ENCODE measurements at regions not wholly inside any gene's neighbourhood (a gene's known extent, or its start where the extent isn't known, plus 50 kb on each side); places are given as distances from the start of the nearest gene placed in this dataset.

DNA sequence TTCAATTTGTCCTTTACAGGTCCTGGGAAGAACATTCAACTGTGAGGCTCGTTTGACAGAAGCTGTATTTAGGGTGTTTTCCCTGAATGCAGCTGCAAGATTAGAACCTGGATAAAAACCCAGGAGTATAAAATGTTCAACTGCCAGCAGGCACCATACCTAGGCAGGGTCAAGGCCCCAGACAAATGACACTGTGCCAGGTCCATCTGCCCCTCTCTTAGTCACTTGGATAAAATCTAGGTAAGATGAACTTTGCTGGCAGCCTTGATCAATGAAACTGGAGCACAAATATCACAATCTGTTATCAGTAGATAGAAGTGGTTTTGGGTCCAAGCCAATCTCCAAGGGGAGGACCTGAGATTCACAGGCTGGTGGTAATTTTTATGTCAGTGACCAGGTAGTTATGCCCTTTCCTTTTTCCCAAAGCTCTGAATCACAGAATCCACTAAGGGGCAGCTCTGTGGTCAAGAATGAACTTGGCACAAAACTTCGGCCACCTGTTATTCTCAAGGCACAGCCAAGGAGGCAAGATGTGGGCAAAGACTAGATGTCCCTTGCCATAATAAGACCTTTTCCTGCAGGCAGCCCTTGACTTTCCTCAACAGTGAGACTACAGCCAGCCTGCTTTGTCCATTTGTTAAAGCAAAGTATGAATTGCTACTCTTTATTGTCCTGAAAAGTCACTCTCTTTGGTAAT, 501.0 kb downstream of the PPARGC1A start:
- H3K9me3 ChIP-seq, result no peaks in the 10 kb centered on the region
- Mint-ChIP-seq H3K36me3 (no peaks in the 10 kb centered on the region), H3K27me3 (peaks cover 0 to 4% of the 10 kb centered on the region in 2 donors), H3K4me1 (no peaks in the 10 kb centered on the region), H3K27ac (no peak overlapping the region), H3K4me3 (no peak overlapping the region), H3K9me3 (peaks cover under 1 to 11% (median 5%) of the 10 kb centered on the region in 3 donors)
- H3K36me3 ChIP-seq (ENCODE audit: control insufficient read depth in 2 of 2, extremely low read depth in 1 of 2, insufficient read depth in 1 of 2, low read length in 1 of 2), result no peaks in the 10 kb centered on the region
- no peak for ATAC-seq (replicated peaks in 1 of 4)
- H3K27ac ChIP-seq (ENCODE audit: low read length), result no peak overlapping the region
- ChIA-PET CTCF (no interaction called here), POLR2A (no interaction called here)
- H3K4me3 ChIP-seq (ENCODE audit: control insufficient read depth in 1 of 2, extremely low read depth in 1 of 2, low read length in 1 of 2), result no peak overlapping the region
- no peaks in the 10 kb centered on the region for H3K4me1 ChIP-seq (ENCODE audit: control insufficient read depth in 1 of 2, extremely low read depth in 1 of 2, insufficient read depth in 2 of 2, low read length in 2 of 2)
- H3K27me3 ChIP-seq (replicated peaks in 1 of 2; ENCODE audit: control insufficient read depth in 2 of 2, extremely low read depth in 1 of 2, insufficient read depth in 2 of 2, low read length in 1 of 2), result no peaks in the 10 kb centered on the region
- DNase-seq, result no peak
- 56% methylated on average over 1 of the region's 2 CpGs for WGBS (ENCODE audit: insufficient coverage)

DNA sequence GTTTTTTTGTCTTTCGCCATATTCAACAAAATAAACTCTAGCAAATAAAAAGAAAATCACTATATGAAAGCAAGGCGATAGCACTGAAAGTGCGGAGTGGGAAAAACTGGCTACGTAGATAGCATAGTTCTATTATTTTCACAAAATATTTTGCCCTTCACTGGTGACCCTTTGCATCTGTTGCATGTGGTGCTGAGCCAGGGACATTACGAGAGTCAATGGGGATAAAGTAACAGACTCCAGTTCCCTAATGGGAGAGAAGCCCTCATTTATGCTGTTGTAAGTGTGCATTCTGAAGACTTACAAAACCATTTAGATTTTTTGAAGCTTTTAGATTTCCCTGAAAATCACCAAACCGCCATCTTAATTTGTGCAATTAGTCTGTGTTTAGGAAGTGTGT, 501.6 kb downstream of the PPARGC1A start:
- Histone ChIP-seq H3K4me1 (ENCODE audit: control insufficient read depth in 1 of 2, extremely low read depth in 1 of 2, insufficient read depth in 2 of 2, low read length in 2 of 2) (no peaks in the 10 kb centered on the region), H3K36me3 (ENCODE audit: control insufficient read depth in 2 of 2, extremely low read depth in 1 of 2, insufficient read depth in 1 of 2, low read length in 1 of 2) (no peaks in the 10 kb centered on the region), H3K4me3 (ENCODE audit: control insufficient read depth in 1 of 2, extremely low read depth in 1 of 2, low read length in 1 of 2) (no peak overlapping the region), H3K27me3 (replicated peaks in 1 of 2; ENCODE audit: control insufficient read depth in 2 of 2, extremely low read depth in 1 of 2, insufficient read depth in 2 of 2, low read length in 1 of 2) (no peaks in the 10 kb centered on the region), H3K27ac (ENCODE audit: low read length) (no peak overlapping the region), H3K9me3 (no peaks in the 10 kb centered on the region)
- no peak overlapping the region for H3K4me3 Mint-ChIP-seq
- H3K36me3 Mint-ChIP-seq, result no peaks in the 10 kb centered on the region
- ChIA-PET CTCF (no interaction called here), POLR2A (no interaction called here)
- peaks cover 0 to 11% (median 4%) of the 10 kb centered on the region in 3 donors for H3K9me3 Mint-ChIP-seq
- H3K27ac Mint-ChIP-seq, result no peak overlapping the region
- H3K4me1 Mint-ChIP-seq, result no peaks in the 10 kb centered on the region
- ATAC-seq (replicated peaks in 1 of 4) (no peak), DNase-seq (no peak)
- H3K27me3 Mint-ChIP-seq, result peaks cover 0 to 4% of the 10 kb centered on the region in 2 donors
- no CpG with 5 or more reads among the region's 6 CpGs for WGBS (ENCODE audit: insufficient coverage)

DNA sequence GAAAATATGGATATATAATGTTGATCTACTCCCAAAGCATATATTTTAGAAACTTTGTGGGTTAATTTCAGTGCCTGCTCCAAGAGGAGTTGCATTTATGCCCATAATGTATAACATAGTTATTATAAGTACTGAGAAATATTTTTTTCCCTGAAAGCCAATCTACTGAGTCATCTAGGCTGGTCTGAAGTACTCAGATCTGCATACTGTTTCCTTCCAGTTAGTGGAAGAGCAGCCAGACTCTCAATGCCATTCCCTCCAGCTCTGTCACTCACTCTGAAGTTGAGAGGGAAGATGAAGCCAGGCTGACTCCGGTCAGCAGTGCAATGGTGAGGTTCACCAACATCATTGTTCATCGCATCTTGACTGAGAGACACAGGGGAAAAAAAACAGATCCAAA, 505.1 kb downstream of the PPARGC1A start:
- Histone ChIP-seq H3K27me3 (replicated peaks in 1 of 2; ENCODE audit: control insufficient read depth in 2 of 2, extremely low read depth in 1 of 2, insufficient read depth in 2 of 2, low read length in 1 of 2) (no peaks in the 10 kb centered on the region), H3K36me3 (ENCODE audit: control insufficient read depth in 2 of 2, extremely low read depth in 1 of 2, insufficient read depth in 1 of 2, low read length in 1 of 2) (no peaks in the 10 kb centered on the region), H3K4me3 (ENCODE audit: control insufficient read depth in 1 of 2, extremely low read depth in 1 of 2, low read length in 1 of 2) (no peak overlapping the region), H3K4me1 (ENCODE audit: control insufficient read depth in 1 of 2, extremely low read depth in 1 of 2, insufficient read depth in 2 of 2, low read length in 2 of 2) (no peaks in the 10 kb centered on the region), H3K9me3 (no peaks in the 10 kb centered on the region), H3K27ac (ENCODE audit: low read length) (no peak overlapping the region)
- Mint-ChIP-seq H3K27ac (no peak overlapping the region), H3K4me3 (no peak overlapping the region), H3K4me1 (no peaks in the 10 kb centered on the region), H3K27me3 (peaks cover 0 to 4% of the 10 kb centered on the region in 2 donors), H3K9me3 (peaks cover 0 to 9% (median 0%) of the 10 kb centered on the region in 3 donors), H3K36me3 (no peaks in the 10 kb centered on the region)
- ATAC-seq (replicated peaks in 1 of 4), result no peak
- DNase-seq, result no peak
- ChIA-PET POLR2A (no interaction called here), CTCF (no interaction called here)
- 90% methylated on average over 2 of the region's 2 CpGs for WGBS (ENCODE audit: insufficient coverage)

DNA sequence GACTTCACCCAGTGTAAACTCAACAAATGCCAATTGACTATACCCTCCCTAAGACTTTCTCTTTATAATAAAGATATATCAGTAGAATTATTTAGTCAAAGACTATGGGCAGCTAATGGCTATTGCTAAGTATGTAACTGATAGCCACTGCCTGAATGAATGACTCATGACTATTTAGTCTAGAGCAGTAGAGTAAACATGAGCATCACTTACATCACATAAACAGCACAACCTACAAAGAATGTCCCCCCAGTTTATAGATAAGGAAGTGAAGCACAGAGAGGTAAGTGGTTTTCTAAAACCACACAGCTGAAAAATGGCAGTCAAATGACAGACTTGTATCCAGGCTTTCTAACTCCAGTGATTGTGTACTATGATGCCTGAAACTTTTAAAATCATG, 507.0 kb downstream of the PPARGC1A start:
- Mint-ChIP-seq H3K27ac (no peak overlapping the region), H3K4me3 (no peak overlapping the region), H3K27me3 (peaks cover 0 to 4% of the 10 kb centered on the region in 2 donors), H3K36me3 (no peaks in the 10 kb centered on the region), H3K4me1 (no peaks in the 10 kb centered on the region), H3K9me3 (peaks cover 0 to 18% (median 0%) of the 10 kb centered on the region in 3 donors)
- Histone ChIP-seq H3K4me3 (ENCODE audit: control insufficient read depth in 1 of 2, extremely low read depth in 1 of 2, low read length in 1 of 2) (no peak overlapping the region), H3K9me3 (no peaks in the 10 kb centered on the region), H3K27me3 (replicated peaks in 1 of 2; ENCODE audit: control insufficient read depth in 2 of 2, extremely low read depth in 1 of 2, insufficient read depth in 2 of 2, low read length in 1 of 2) (no peaks in the 10 kb centered on the region), H3K27ac (ENCODE audit: low read length) (no peak overlapping the region), H3K36me3 (ENCODE audit: control insufficient read depth in 2 of 2, extremely low read depth in 1 of 2, insufficient read depth in 1 of 2, low read length in 1 of 2) (no peaks in the 10 kb centered on the region), H3K4me1 (ENCODE audit: control insufficient read depth in 1 of 2, extremely low read depth in 1 of 2, insufficient read depth in 2 of 2, low read length in 2 of 2) (no peaks in the 10 kb centered on the region)
- CTCF ChIA-PET, result no interaction called here
- DNase-seq (no peak), ATAC-seq (replicated peaks in 1 of 4) (no peak)
- POLR2A ChIA-PET, result no interaction called here

DNA sequence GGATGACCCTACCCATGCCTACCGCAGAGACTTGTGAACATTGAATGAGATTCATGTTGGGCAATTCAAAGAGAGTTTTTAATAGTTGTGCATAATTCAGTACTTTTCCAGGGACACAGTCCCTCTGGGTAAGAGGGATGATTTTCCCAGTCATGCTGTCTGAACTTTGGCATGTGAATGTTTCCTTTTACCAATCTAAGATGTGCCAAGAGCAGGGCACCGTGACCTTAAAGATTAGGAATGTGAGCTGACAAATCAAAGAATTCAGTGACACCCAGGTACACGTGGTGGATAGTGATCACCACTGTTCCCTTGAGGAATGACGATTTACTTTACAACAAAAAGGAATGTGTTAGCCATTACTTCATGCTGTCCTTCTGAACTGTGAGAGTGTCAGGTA, 515.6 kb downstream of the PPARGC1A start:
- Mint-ChIP-seq H3K4me1 (no peaks in the 10 kb centered on the region), H3K36me3 (no peaks in the 10 kb centered on the region), H3K9me3 (peaks cover 0 to 4% (median 0%) of the 10 kb centered on the region in 3 donors), H3K27ac (no peak overlapping the region), H3K4me3 (no peak overlapping the region), H3K27me3 (no peaks in the 10 kb centered on the region)
- Histone ChIP-seq H3K27ac (ENCODE audit: low read length) (no peak overlapping the region), H3K9me3 (no peaks in the 10 kb centered on the region), H3K4me1 (ENCODE audit: control insufficient read depth in 1 of 2, extremely low read depth in 1 of 2, insufficient read depth in 2 of 2, low read length in 2 of 2) (no peaks in the 10 kb centered on the region), H3K4me3 (ENCODE audit: control insufficient read depth in 1 of 2, extremely low read depth in 1 of 2, low read length in 1 of 2) (no peak overlapping the region), H3K36me3 (ENCODE audit: control insufficient read depth in 2 of 2, extremely low read depth in 1 of 2, insufficient read depth in 1 of 2, low read length in 1 of 2) (no peaks in the 10 kb centered on the region), H3K27me3 (replicated peaks in 1 of 2; ENCODE audit: control insufficient read depth in 2 of 2, extremely low read depth in 1 of 2, insufficient read depth in 2 of 2, low read length in 1 of 2) (no peaks in the 10 kb centered on the region)
- WGBS (ENCODE audit: insufficient coverage), result 47% methylated on average over 2 of the region's 4 CpGs
- ATAC-seq (replicated peaks in 1 of 4) (no peak), DNase-seq (no peak)
- ChIA-PET POLR2A (no interaction called here), CTCF (no interaction called here)

DNA sequence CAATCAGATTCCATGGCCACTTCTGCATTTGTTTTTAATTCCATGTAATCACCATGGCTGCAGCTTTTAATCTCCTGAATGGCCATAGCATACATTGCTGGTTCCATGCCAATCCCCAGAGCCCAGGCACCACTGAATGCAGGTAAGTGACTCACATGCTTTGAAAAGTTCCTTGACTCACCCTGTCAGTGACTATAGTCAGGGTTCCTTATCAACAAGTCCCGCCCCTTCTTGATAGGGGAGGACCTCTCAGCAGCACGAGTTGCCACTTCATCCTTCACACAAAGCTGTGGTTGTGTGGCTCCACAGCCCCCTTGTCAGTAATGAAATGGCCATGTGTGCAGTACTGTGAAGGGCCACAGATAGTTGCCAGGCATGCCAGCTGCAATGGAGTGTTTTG, 516.6 kb downstream of the PPARGC1A start:
- Histone ChIP-seq H3K27ac (ENCODE audit: low read length) (no peak overlapping the region), H3K36me3 (ENCODE audit: control insufficient read depth in 2 of 2, extremely low read depth in 1 of 2, insufficient read depth in 1 of 2, low read length in 1 of 2) (no peaks in the 10 kb centered on the region), H3K4me1 (ENCODE audit: control insufficient read depth in 1 of 2, extremely low read depth in 1 of 2, insufficient read depth in 2 of 2, low read length in 2 of 2) (no peaks in the 10 kb centered on the region), H3K27me3 (replicated peaks in 1 of 2; ENCODE audit: control insufficient read depth in 2 of 2, extremely low read depth in 1 of 2, insufficient read depth in 2 of 2, low read length in 1 of 2) (no peaks in the 10 kb centered on the region), H3K4me3 (ENCODE audit: control insufficient read depth in 1 of 2, extremely low read depth in 1 of 2, low read length in 1 of 2) (no peak overlapping the region), H3K9me3 (no peaks in the 10 kb centered on the region)
- ChIA-PET CTCF (no interaction called here), POLR2A (no interaction called here)
- Mint-ChIP-seq H3K4me1 (no peaks in the 10 kb centered on the region), H3K27ac (no peak overlapping the region), H3K36me3 (no peaks in the 10 kb centered on the region), H3K9me3 (no peaks in the 10 kb centered on the region), H3K27me3 (no peaks in the 10 kb centered on the region), H3K4me3 (no peak overlapping the region)
- WGBS (ENCODE audit: insufficient coverage), result 54% methylated on average over 2 of the region's 2 CpGs
- no peak for ATAC-seq (replicated peaks in 1 of 4)
- DNase-seq, result no peak

DNA sequence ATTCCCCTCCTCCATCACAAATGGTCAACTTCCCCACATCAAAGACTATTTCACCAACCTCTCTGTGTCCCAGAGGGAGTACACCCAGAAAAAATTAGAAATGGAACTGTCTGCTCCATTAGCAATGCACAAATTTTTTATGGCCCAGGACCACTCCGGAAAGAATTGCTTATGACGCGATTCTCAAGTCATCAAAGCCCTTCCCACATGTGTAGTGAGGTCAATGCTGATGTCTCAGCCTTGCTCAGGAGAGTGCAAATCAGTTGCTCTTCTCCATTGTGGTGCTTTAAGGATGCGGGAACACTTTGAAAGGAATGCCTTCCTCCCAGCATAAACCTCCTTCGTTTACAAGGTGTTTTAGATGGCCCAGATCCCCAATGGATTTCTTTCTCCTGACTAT, 518.3 kb downstream of the PPARGC1A start:
- Histone ChIP-seq H3K36me3 (ENCODE audit: control insufficient read depth in 2 of 2, extremely low read depth in 1 of 2, insufficient read depth in 1 of 2, low read length in 1 of 2) (no peaks in the 10 kb centered on the region), H3K4me3 (ENCODE audit: control insufficient read depth in 1 of 2, extremely low read depth in 1 of 2, low read length in 1 of 2) (no peak overlapping the region), H3K9me3 (no peaks in the 10 kb centered on the region), H3K27me3 (replicated peaks in 1 of 2; ENCODE audit: control insufficient read depth in 2 of 2, extremely low read depth in 1 of 2, insufficient read depth in 2 of 2, low read length in 1 of 2) (no peaks in the 10 kb centered on the region), H3K27ac (ENCODE audit: low read length) (no peak overlapping the region), H3K4me1 (ENCODE audit: control insufficient read depth in 1 of 2, extremely low read depth in 1 of 2, insufficient read depth in 2 of 2, low read length in 2 of 2) (no peaks in the 10 kb centered on the region)
- no peaks in the 10 kb centered on the region for H3K27me3 Mint-ChIP-seq
- H3K36me3 Mint-ChIP-seq, result no peaks in the 10 kb centered on the region
- H3K9me3 Mint-ChIP-seq, result no peaks in the 10 kb centered on the region
- DNase-seq, result no peak
- no peak overlapping the region for H3K27ac Mint-ChIP-seq
- POLR2A ChIA-PET, result no interaction called here
- CTCF ChIA-PET, result no interaction called here
- H3K4me3 Mint-ChIP-seq, result no peak overlapping the region
- no peaks in the 10 kb centered on the region for H3K4me1 Mint-ChIP-seq
- no CpG with 5 or more reads among the region's 5 CpGs for WGBS (ENCODE audit: insufficient coverage)
- no peak for ATAC-seq (replicated peaks in 1 of 4)
